GM21423 (cell line): ENCODE measurements at regions not wholly inside any gene's neighbourhood (a gene's known extent, or its start where the extent isn't known, plus 50 kb on each side); places are given as distances from the start of the nearest gene placed in this dataset.
"Not testable (repeated sequence)": the region's sequence is repeated elsewhere in the genome, so short reads cannot be mapped to it uniquely, and the experiment has no call there.

ENCODE experiments used
- ATAC-seq: cut with Tn5 transposase; IDR thresholded peaks from one replicate; pipeline ENCODE4 v1.9.1; 2021; ENCODE audit warnings: mild to moderate bottlenecking, moderate library complexity; ENCODE audit not compliant: unreplicated experiment

GRCh38 chr11:49817705-49818430, 134.3 kb upstream of the OR4C13 start:
- ATAC-seq, result not testable (repeated sequence)

DNA sequence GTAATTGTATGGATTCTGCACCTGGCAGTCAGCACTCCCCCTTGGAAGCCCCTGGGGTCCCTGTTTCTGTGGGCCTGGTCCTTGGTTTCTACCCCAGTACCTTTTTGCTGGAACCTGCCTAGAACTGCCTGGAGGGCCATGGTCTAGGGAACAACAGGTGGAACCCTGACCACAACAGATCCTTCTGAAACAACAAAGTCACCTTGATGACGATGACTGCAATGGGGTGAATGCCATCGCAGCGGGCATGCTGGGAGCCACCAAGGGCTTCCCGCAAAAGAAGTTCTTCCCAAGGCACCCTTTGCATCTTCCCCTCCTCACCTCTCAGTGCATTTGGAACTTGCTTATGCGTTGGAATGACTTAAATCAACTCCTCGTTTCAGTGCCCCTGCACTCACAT, 129.0 kb upstream of the OR4C13 start:
- not testable (repeated sequence) for ATAC-seq

DNA sequence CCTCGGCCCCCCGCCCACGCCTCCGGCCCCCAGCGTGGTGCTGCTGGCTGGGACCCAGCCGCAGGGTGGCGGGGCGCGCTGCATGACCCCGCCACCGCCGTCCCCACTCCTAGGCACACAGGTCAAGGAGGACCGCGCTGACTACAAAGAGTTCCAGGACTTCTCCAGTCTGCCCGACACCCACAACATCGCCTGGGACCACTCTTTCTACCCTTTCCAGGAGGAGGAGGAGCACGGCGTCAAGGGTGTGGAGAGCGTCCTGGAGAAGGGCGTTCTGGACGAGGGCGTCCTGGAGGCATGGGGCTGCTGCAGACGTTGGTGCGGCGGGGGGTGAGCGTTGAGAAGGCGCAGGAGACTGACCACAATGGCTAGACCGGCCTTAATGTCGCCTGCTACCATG, 101.7 kb upstream of the OR4C13 start:
- not testable (repeated sequence) for ATAC-seq

DNA sequence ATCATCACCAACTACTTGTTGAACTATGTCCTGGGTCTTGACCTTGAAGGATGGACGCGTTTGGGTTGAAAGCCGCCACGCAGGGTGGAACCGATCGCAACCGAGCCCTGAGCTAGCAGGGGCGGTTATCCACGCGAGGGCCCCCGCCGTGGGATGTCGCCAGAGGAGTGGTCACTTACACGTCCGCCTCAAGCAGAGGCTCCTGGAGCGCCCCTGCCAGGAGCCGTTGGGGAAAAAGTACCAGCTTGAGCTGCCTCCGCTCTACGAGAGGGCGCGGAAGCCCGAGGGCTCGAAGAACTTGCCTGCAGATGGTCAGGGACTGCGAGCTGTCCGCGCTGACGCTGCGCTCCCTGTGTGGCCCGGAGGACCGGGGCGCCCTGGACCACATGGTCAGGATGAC, 100.7 kb upstream of the OR4C13 start:
- ATAC-seq, result no peak

DNA sequence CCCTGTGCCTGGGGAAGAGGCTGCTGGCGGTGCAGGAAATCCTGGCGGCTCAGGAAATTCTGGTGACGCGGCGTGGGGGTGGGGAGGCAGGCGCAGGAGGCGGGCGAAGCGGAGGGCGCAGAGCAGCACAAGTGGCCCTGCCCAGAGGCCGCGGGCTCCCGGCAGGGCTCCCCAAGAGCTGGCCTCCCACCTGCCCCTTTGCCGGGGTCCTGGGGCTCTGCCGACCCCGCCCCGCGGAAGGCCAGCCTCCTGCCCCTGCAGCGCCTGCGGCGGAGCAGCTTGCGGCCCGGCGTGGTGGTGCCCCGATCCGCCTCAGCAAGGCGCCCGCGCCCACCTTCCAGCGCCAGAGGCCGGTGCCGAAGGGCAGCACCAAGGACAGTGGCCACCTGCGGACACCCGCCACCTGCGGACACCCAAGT, 100.2 kb upstream of the OR4C13 start:
- ATAC-seq, result no peak

GRCh38 chr11:49888875-49889274, 63.3 kb upstream of the OR4C13 start:
- ATAC-seq, result not testable (repeated sequence)

GRCh38 chr11:49891910-49892671, 60.1 kb upstream of the OR4C13 start:
- ATAC-seq, result not testable (repeated sequence)

DNA sequence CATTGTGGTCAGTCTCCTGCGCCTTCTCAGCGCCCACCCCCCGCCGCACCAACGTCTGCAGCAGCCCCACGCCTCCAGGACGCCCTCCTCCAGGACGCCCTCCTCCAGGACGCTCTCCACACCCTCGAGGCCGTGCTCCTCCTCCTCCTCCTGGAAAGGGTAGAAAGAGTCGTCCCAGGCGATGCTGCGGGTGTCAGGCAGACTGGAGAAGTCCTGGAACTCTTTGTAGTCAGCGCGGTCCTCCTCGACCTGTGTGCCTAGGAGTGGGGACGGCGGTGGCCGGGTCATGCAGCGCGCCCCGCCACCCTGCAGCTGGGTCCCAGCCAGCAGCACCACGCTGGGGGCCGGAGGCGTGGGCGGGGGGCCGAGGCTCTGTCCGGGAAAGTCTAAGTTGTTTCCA, 58.7 kb upstream of the OR4C13 start:
- ATAC-seq, result not testable (repeated sequence)
